T-helper 9 cell (primary cell): ENCODE measurements at regions not wholly inside any gene's neighbourhood (a gene's known extent, or its start where the extent isn't known, plus 50 kb on each side); places are given as distances from the start of the nearest gene placed in this dataset.

ENCODE experiments used
- DNase-seq: peaks from one replicate; pipeline ENCODE4 v3.0.0-alpha.2; 2020

- DNase-seq = no peak
Observed at GRCh38 chr5:155871623-155872022, 455.3 kb upstream of the SGCD start.

GRCh38 chr5:155872629-155873220, 454.2 kb upstream of the SGCD start:
- no peak for DNase-seq

DNA sequence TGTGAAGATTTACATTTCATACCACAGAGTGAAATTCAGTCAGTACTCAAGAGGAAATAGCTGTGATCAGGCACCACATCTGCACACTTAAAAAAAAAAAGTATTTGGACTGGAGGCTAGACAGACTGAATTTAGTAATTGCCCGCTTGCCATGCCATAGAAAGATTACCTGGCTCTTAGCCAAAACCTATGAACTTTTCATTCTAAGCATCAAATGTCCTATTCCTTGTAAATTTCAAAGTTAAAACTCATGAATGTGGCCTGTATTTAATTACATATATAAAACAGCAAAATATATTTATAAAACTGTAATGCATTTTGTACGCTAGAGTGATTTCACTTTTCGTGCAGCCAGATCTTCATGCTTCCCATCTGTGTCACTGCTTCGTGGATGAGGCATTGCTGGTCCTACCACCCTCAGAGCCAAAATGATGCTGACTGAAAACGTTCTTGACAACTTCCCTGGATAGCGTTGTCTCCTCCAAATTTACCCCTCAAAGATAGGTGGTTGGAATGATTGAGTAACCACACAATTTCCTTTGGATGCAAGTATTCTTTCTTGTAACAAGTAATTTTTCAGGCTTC, 447.9 kb upstream of the SGCD start:
- no peak for DNase-seq

DNA sequence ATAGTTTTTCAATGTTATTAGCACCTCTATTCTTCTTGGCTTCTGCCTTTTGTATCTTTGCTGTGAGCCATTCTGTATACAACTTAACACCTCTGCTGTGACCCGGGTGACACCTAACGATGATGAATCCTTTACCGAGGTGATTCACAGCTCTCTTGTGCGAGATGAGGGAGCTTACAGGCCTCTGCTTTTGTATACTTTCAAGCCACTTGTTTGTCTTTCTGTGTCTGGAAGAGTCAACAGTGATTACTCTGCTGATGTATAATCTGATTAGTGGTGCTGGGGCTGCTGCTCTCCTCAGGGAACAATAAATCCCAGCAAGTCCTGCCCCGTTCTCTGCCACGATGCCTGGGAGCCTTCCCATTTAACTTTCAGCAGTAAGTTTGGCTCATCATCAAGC, 442.9 kb upstream of the SGCD start:
- DNase-seq = no peak

DNA sequence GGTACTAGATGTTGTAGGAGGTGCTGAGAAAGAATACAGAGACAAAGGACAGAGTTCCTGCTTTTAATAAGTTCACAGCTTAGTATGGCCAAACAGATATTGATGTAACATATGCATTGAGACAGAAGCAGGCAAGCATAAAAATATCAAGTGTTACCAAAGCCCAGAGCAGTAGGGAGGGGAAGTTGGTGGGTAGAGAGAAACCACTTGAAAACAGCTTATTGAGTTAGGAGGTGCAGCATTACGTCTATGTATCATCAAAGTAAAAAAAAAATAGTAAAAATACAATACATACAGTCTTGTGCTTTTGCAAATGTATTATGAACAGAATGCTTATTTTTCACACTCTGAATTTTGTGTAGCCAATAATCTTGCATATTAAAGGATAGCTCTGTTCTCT, 441.8 kb upstream of the SGCD start:
- DNase-seq = no peak

DNA sequence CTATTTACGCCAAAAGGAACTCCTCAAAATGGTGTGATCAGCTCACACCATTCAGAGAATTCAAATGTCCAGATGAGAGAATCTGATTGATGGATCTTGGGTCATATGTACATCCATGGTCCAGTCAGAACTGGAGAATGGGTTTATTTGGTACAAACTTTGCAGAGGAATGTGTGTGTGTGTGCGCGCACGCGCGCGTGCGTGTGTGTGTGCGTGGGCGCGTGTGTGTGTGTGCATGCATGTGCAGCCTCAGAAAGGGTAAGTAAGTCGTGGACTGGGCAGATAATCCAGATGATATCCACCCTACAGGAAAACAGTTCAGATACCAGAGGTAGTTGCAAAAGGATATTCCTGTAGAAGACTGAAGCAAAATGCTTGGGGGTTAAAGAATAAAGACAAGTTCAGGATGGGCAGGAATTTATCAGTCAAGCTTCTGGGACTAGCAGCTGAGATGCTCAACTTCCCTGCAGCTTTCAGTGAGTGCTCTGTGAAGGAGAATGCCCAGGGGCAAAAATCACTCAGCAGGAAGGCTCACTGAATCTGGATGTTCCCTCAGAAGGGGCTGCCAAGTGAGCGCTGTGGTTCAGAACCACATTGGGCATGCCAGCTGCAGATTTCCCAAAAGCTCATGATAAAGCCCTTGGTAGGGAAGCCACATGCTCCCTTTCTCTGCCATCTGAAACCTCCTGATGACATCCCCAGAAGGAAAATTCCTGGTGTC, 440.5 kb upstream of the SGCD start:
- no peak for DNase-seq

- DNase-seq = no peak
Observed at GRCh38 chr5:155895484-155895883, 431.5 kb upstream of the SGCD start.

- no peak for DNase-seq
Observed at GRCh38 chr5:155897761-155898160, 429.2 kb upstream of the SGCD start.

GRCh38 chr5:155898284-155898683, 428.7 kb upstream of the SGCD start:
- DNase-seq = no peak

- DNase-seq = no peak
Observed at GRCh38 chr5:155903791-155904190, 423.2 kb upstream of the SGCD start.

- no peak for DNase-seq
Observed at GRCh38 chr5:155905364-155905763, 421.6 kb upstream of the SGCD start.

DNA sequence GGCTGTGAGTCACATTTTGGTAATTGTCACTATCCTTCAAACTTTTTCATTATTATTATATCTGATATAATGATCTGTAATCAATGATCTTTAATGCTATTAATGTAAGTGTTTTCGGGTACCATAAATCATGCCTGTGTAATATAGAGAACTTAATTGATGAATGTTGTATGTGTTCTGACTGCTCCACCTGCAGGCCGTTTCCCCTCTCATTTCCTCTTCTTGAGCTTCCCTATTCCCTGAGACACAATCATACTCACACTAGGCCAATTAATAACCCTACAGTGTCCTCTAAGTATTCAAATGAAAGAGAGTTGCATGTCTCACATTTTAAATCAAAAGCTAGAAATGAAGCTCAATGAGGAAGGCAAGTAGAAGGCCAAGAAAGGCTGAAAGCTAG, 420.9 kb upstream of the SGCD start:
- no peak for DNase-seq

GRCh38 chr5:155908543-155908942, 418.4 kb upstream of the SGCD start:
- DNase-seq = no peak

DNA sequence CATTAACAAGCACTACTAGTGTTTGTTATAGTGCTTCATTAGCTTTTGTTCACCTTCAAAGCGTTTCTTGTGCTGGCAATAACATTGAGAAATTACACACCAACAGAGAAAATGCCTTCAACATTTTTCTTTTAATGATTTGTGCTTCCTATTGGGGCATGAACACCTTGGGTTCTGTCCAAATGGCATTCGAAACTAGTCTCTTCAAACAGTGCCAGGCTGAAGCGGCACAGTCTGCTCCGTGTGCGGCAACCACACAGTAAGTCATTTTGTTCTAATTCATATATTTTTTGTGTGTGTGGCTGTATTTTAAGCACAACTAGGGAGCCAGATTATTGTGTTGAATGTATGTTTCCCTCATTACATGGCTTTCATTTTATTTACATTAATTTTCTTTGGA, 414.7 kb upstream of the SGCD start:
- DNase-seq = no peak

- no peak for DNase-seq
Observed at GRCh38 chr5:155914766-155915165, 412.2 kb upstream of the SGCD start.

- no peak for DNase-seq
Observed at GRCh38 chr5:155915601-155916000, 411.4 kb upstream of the SGCD start.

GRCh38 chr5:155919126-155919525, 407.8 kb upstream of the SGCD start:
- DNase-seq = no peak

GRCh38 chr5:155919725-155920124, 407.2 kb upstream of the SGCD start:
- DNase-seq = no peak

- DNase-seq = no peak
Observed at GRCh38 chr5:155921621-155922020, 405.3 kb upstream of the SGCD start.

GRCh38 chr5:155923784-155924183, 403.2 kb upstream of the SGCD start:
- DNase-seq = no peak

GRCh38 chr5:155926031-155926430, 400.9 kb upstream of the SGCD start:
- no peak for DNase-seq

GRCh38 chr5:155926766-155927165, 400.2 kb upstream of the SGCD start:
- DNase-seq = no peak

DNA sequence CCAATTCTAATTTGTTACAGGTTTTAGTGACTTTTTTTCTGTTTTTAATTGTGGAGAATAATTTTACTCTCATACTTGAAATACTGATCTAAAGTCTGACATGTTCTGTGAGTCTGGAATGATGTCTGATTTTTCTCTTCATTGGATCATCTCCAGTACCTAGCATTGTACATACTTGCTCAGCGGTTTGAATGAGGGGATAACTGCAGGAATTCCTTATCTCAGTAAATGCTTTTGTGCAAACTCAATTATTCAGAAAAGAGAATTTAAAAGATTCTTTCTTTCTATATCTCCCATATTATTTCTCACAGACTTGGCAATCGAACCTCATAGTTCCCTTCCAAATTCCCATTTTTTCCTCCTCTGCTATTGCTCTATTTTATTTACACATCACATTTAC, 397.9 kb upstream of the SGCD start:
- DNase-seq = no peak

DNA sequence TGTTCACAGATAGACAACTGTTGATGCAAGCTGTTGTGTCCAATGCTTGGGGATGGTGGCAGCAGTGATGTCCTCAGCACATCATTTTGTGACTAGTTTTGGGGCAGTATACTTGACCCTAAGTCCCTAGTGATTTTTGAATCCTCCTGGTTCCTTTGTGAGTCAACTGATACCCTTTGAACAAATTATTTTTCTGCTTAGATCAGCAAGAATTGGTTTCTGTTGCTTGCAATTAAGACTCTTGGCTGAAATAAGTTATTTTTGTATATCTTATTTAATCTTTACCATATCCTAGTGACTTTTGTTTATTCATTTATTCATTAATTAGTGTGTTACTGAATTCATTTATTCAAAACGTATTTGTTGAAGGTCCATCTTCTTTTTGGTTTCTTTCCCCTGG, 392.0 kb upstream of the SGCD start:
- no peak for DNase-seq

- DNase-seq = no peak
Observed at GRCh38 chr5:155935723-155936122, 391.2 kb upstream of the SGCD start.
